AG10803 (cell line): ENCODE measurements at regions not wholly inside any gene's neighbourhood (a gene's known extent, or its start where the extent isn't known, plus 50 kb on each side); places are given as distances from the start of the nearest gene placed in this dataset.

ENCODE experiments used
- DNase-seq: peaks from one replicate; pipeline ENCODE4 v3.0.0; 2010; ENCODE audit warnings: low read depth
- H3K4me3 ChIP-seq: 2 replicates; pipeline ENCODE4 v1.5.1; 2011; ENCODE audit warnings: mild to moderate bottlenecking, low read length, control low read depth
- TF ChIP-seq, protein P1 (sequence below): conservative IDR thresholded peaks from 2 replicates; pipeline ENCODE4 v1.5.1; 2011; ENCODE audit warnings: mild to moderate bottlenecking, low read length, control low read depth, inconsistent platforms

DNA sequence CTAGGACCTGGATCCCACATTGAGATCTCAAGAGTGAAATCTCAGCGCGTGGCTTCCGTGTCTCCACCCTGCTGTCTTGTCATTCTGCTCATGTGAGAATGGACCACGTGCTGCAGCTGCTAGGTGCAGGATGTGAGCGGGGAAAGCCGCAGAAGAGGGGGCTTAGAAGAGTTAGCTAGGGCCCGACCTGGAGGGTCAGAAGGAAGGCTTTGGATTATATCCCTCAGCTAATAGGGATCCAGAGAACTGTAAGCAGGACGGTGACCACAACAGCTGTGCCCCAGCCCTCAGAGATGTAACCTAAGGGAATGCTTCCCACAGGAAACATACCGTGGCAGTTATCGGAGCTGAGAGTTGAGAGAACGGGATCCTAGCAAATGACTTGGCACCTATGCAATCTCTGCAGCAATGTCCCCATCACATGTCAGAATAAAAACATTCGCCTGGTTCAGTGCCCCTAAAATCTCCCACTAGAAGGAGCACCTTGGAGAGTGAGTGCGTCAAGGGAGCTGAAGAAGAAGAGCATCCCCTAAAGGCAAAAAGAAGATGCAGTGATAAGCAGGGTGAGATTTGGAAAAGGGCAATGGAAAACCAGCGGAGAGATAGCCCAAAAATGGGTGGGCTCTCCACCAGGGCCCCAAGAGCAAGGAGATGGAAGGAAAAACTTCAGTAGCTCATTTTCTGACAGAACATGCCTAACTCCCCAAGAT is 76.9 kb upstream of the ST8SIA2 start:
- DNase-seq: no peak
- TF ChIP-seq, protein P1, sequence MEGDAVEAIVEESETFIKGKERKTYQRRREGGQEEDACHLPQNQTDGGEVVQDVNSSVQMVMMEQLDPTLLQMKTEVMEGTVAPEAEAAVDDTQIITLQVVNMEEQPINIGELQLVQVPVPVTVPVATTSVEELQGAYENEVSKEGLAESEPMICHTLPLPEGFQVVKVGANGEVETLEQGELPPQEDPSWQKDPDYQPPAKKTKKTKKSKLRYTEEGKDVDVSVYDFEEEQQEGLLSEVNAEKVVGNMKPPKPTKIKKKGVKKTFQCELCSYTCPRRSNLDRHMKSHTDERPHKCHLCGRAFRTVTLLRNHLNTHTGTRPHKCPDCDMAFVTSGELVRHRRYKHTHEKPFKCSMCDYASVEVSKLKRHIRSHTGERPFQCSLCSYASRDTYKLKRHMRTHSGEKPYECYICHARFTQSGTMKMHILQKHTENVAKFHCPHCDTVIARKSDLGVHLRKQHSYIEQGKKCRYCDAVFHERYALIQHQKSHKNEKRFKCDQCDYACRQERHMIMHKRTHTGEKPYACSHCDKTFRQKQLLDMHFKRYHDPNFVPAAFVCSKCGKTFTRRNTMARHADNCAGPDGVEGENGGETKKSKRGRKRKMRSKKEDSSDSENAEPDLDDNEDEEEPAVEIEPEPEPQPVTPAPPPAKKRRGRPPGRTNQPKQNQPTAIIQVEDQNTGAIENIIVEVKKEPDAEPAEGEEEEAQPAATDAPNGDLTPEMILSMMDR: no peak
- H3K4me3 ChIP-seq: no peak overlapping the region

GRCh38 chr15:92320012-92320699 is 73.5 kb upstream of the ST8SIA2 start:
- no peak for DNase-seq
- TF ChIP-seq, protein P1: no peak
- no peak overlapping the region for H3K4me3 ChIP-seq

DNA sequence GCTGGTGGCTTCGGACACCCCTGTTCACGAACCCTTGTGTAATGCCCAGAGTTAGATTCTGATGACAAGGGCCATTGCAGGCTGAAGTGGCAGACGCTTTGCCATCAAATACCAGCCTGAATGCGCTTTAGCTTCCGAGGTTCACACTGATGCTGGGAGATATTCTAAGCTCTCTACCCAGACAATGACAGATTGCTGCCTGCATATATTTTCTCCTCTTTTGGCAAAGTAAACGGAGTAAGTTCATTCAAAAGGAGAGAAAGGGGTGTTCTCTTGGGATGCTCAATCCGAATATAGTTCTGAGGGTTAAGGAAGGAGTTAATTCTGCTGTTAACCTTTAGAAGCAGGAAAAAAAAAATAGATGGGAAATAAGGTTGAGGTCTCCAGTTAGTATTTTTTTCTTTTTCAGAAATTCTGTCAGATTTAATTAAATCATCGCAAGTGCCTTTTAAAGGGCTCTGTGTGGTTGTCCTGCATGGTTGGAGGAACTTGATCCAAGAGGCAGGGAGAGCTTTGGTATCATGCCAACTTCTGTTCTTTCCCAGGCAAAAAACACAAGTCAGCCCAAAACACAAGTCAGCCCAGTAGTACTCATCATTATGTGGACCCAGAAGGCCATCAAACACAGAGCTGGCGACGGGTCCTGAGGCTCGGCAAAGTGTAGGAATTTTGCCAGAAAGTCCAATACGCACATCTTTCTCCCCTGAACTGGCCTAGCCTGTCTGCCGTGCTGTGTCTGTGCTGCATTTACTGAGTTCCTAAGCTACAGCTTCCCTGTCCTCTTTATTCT is 70.9 kb upstream of the ST8SIA2 start:
- H3K4me3 ChIP-seq: no peak overlapping the region
- DNase-seq: no peak
- TF ChIP-seq, protein P1: no peak

- no peak for DNase-seq
- no peak overlapping the region for H3K4me3 ChIP-seq
- TF ChIP-seq, protein P1: no peak
Measured at GRCh38 chr15:92323525-92323924, 70.2 kb upstream of the ST8SIA2 start.

GRCh38 chr15:92324101-92324963 is 69.3 kb upstream of the ST8SIA2 start:
- TF ChIP-seq, protein P1: no peak
- no peak for DNase-seq
- H3K4me3 ChIP-seq: no peak overlapping the region

DNA sequence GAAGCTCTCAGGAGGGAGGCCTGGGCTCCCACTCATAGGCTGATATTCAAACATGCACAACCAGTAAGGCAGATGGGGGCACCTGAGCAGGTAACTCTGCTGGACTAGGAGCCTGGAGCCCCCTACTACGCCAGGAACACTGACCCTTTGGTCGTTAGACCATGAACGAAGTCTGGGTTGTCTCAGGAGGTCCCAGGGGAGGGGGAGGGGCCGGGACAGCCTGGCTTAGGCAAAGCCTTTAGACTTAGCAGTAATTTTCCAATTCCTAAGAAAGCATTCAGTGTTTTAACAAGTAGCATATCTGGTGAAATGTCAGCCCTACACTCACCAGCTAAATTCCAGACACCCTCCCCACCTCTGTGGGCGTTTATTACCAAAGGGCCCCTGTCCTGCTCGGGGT is 67.4 kb upstream of the ST8SIA2 start:
- TF ChIP-seq, protein P1: no peak
- DNase-seq: no peak
- H3K4me3 ChIP-seq: no peak overlapping the region
